IMR-90 (cell line): ENCODE measurements at regions not wholly inside any gene's neighbourhood (a gene's known extent, or its start where the extent isn't known, plus 50 kb on each side); places are given as distances from the start of the nearest gene placed in this dataset.
A peak's percentile ranks its signal among the peaks of the same experiment; 100 is the strongest.

Experiments used
- ATAC-seq: fragments of 200-7000 bp; cut with Tn5 transposase; 2 replicates; pipeline ENCODE4 v1.9.1; 2020; ENCODE audit warnings: low read depth, mild to moderate bottlenecking, moderate library complexity
- BruUV-seq: library from RNA; stranded (reverse); fragments of 400-500 nt; replicated peaks from 2 replicates; lab custom pipeline; 2021; lab: Mats Ljungman, UMichigan
- CTCF ChIA-PET: fragments of 300-600 bp; formaldehyde crosslinking; extraction: SDS; loops from one replicate; lab custom pipeline; 2021; ENCODE audit warnings: antibody characterized with exemption; lab: Yijun Ruan, JAX
- POLR2A ChIA-PET: fragments of 300-600 bp; sonication (Branson Sonifier 250); formaldehyde crosslinking; loops from one replicate; lab custom pipeline; 2022; ENCODE audit warnings: antibody characterized with exemption; ENCODE audit not compliant: unreplicated experiment; lab: Charles Lee
- DNase-seq: peaks from one replicate; pipeline ENCODE4 v3.0.0; 2013
- H2AFZ ChIP-seq: replicated peaks from 2 replicates; pipeline ENCODE3; 2013; ENCODE audit warnings: low read length, mild to moderate bottlenecking; ENCODE audit not compliant: poor library complexity
- H2AK5ac ChIP-seq: 2 replicates; pipeline ENCODE4 v1.6.1; 2013; ENCODE audit warnings: low read depth, low read length, inconsistent platforms
- H2AK9ac ChIP-seq: replicated peaks from 2 replicates; pipeline ENCODE3; 2013; ENCODE audit warnings: mild to moderate bottlenecking, low read depth, low read length, moderate library complexity; ENCODE audit not compliant: poor library complexity
- H2BK120ac ChIP-seq: 2 replicates; pipeline ENCODE4 v1.6.1; 2013; ENCODE audit warnings: low read depth, low read length, inconsistent platforms
- H2BK15ac ChIP-seq: 3 replicates; pipeline ENCODE4 v1.6.1; 2013; ENCODE audit warnings: low read depth, low read length, inconsistent platforms
- H2BK20ac ChIP-seq: 2 replicates; pipeline ENCODE4 v1.6.1; 2013; ENCODE audit warnings: low read depth, mild to moderate bottlenecking, inconsistent platforms, low read length, moderate library complexity
- H2BK5ac ChIP-seq: 2 replicates; pipeline ENCODE4 v1.6.1; 2013; ENCODE audit warnings: mild to moderate bottlenecking, low read depth, low read length, inconsistent platforms; ENCODE audit not compliant: poor library complexity, severe bottlenecking
- H3K14ac ChIP-seq: replicated peaks from 2 replicates; pipeline ENCODE4 v1.6.1; 2013; ENCODE audit warnings: low read depth, low read length, inconsistent platforms
- H3K18ac ChIP-seq: 2 replicates; pipeline ENCODE4 v1.6.1; 2013; ENCODE audit warnings: low read depth, low read length, control low read depth
- H3K23ac ChIP-seq: 2 replicates; pipeline ENCODE4 v1.6.1; 2013; ENCODE audit warnings: low read depth, low read length, inconsistent platforms
- H3K27ac ChIP-seq: 2 replicates; pipeline ENCODE4 v1.5.1; 2013; ENCODE audit warnings: mild to moderate bottlenecking, control low read depth, low read length; ENCODE audit not compliant: insufficient read depth
- H3K27me3 ChIP-seq: 2 replicates; pipeline ENCODE4 v1.6.1; 2013; ENCODE audit warnings: low read length; ENCODE audit not compliant: control insufficient read depth, insufficient read depth
- H3K36me3 ChIP-seq: 2 replicates; pipeline ENCODE4 v1.6.1; 2013; ENCODE audit warnings: low read length, mixed read lengths; ENCODE audit not compliant: control insufficient read depth, insufficient read depth
- H3K4ac ChIP-seq: 2 replicates; pipeline ENCODE4 v1.6.1; 2013; ENCODE audit warnings: low read depth, low read length, inconsistent platforms
- H3K4me1 ChIP-seq: 2 replicates; pipeline ENCODE4 v1.6.1; 2013; ENCODE audit warnings: low read length, mixed read lengths; ENCODE audit not compliant: control insufficient read depth, insufficient read depth
- H3K4me2 ChIP-seq: 2 replicates; pipeline ENCODE4 v1.6.1; 2013; ENCODE audit warnings: low read depth, mild to moderate bottlenecking, control low read depth, low read length, moderate library complexity
- H3K4me3 ChIP-seq: 2 replicates; pipeline ENCODE4 v1.5.1; 2013; ENCODE audit warnings: low read depth, mild to moderate bottlenecking, control low read depth, low read length, moderate library complexity; ENCODE audit not compliant: insufficient read depth
- H3K56ac ChIP-seq: 2 replicates; pipeline ENCODE4 v1.6.1; 2013; ENCODE audit warnings: low read length, inconsistent platforms; ENCODE audit not compliant: insufficient read depth; ENCODE audit errors: extremely low read depth
- H3K79me1 ChIP-seq, 2 experiments: 2 replicates each; pipeline ENCODE4 v1.6.1; 2013; ENCODE audit warnings: low read length in 2 of 2, inconsistent platforms in 1 of 2, low read depth in 1 of 2
- H3K9ac ChIP-seq: 2 replicates; pipeline ENCODE4 v1.6.1; 2013; ENCODE audit warnings: low read depth, low read length, control low read depth
- H3K9me1 ChIP-seq: 2 replicates; pipeline ENCODE4 v1.6.1; 2013; ENCODE audit warnings: low read length, inconsistent platforms; ENCODE audit not compliant: insufficient read depth
- H3K9me3 ChIP-seq: 2 replicates; pipeline ENCODE4 v1.6.1; 2013; ENCODE audit warnings: low read length; ENCODE audit not compliant: control insufficient read depth, insufficient read depth
- H4K20me1 ChIP-seq: 2 replicates; pipeline ENCODE4 v1.6.1; 2013; ENCODE audit warnings: low read length, inconsistent platforms; ENCODE audit not compliant: insufficient read depth
- H4K5ac ChIP-seq: 2 replicates; pipeline ENCODE4 v1.6.1; 2013; ENCODE audit warnings: mild to moderate bottlenecking, low read depth, low read length, control low read depth
- H4K8ac ChIP-seq, 2 experiments: 2 replicates each; pipeline ENCODE4 v1.6.1; 2013; ENCODE audit warnings: low read depth in 2 of 2, low read length in 2 of 2, control low read depth in 1 of 2, inconsistent platforms in 1 of 2
- H4K91ac ChIP-seq: 2 replicates; pipeline ENCODE4 v1.6.1; 2013; ENCODE audit warnings: low read depth, low read length, inconsistent platforms; ENCODE audit not compliant: insufficient read depth
- MAZ ChIP-seq: IDR thresholded peaks from 2 replicates; pipeline ENCODE4 v1.6.1; 2012; ENCODE audit warnings: low read depth, mild to moderate bottlenecking, low read length, improper control_type of control experiment, moderate library complexity, borderline replicate concordance
- WGBS, 2 experiments: methylation state at CpG; one replicate each; pipeline versions ENCODE4 v1.1.5 to v1.1.7; 2013; ENCODE audit warnings: missing lambda C conversion rate in 2 of 2; ENCODE audit not compliant: insufficient read length in 1 of 2; ENCODE audit errors: extremely low coverage in 2 of 2; 5-methylcytosine and 5-hydroxymethylcytosine counted together
- dilution Hi-C: fragments of 300-500 bp; cut with HindIII; formaldehyde crosslinking; loops from one replicate; pipeline ENCODE4 v1.14.3; 2018; ENCODE audit warnings: low sequenced_read_pairs; ENCODE audit not compliant: unreplicated experiment
- in situ Hi-C: fragments of 300-500 bp; cut with MboI; formaldehyde crosslinking; loops from 3 replicates; pipeline ENCODE4 v1.14.3; 2019; ENCODE audit warnings: low sequenced_read_pairs, inconsistent platforms, mixed read lengths
- intact Hi-C: fragments of 100-400 bp; cut with micrococcal nuclease; formaldehyde crosslinking; loops from 2 replicates; pipeline ENCODE4 v1.10.0; 2022
- TF ChIP-seq, protein P1 (sequence below): fragments of 150-350 bp; IDR thresholded peaks from 2 replicates; pipeline ENCODE4 v1.6.1; 2016; ENCODE audit warnings: low read depth, mild to moderate bottlenecking, low read length, moderate library complexity, borderline replicate concordance

- H3K56ac ChIP-seq = peak overlapping the region; percentile 37; the same call in 1 of the 2 replicates
- no peak overlapping the region for H2AK9ac ChIP-seq
- ChIA-PET POLR2A (interaction anchor here (0.6 kb wide), 1 partner anchor 163 kb away, joined by 3 read pairs; no protein-coding TSS in a partner anchor), CTCF (interaction anchor here (0.6 kb wide), 1 partner anchor 407 kb away, joined by 3 read pairs; no protein-coding TSS in a partner anchor)
- peak overlapping the region; percentile 49 for H4K91ac ChIP-seq
- peak overlapping the region; percentile 84 for H3K4ac ChIP-seq
- peak overlapping the region; percentile 89 for H4K5ac ChIP-seq
- peak overlapping the region; percentile 92 for H3K18ac ChIP-seq
- no TSS peak for BruUV-seq
- peak overlapping the region; percentile 52 for H2AFZ ChIP-seq
- H3K27ac ChIP-seq = peak overlapping the region; percentile 41; the same call in 1 of the 2 replicates
- peak overlapping the region; percentile 50 for H3K4me2 ChIP-seq
- peaks cover 3% of the 10 kb centered on the region; the same call in 1 of the 2 replicates for H3K9me3 ChIP-seq
- no peak overlapping the region for H3K4me3 ChIP-seq
- H3K9ac ChIP-seq = no peak overlapping the region
- no peaks in the 10 kb centered on the region for H4K20me1 ChIP-seq
- H3K36me3 ChIP-seq = no peaks in the 10 kb centered on the region
- in situ Hi-C loops = no loop called here
- peak overlapping the region; percentile 70; the same call in 1 of the 2 replicates for H2BK20ac ChIP-seq
- intact Hi-C loops = loop anchor here (1.0 kb wide), 1 partner anchor 165 kb away; the partner anchor contains the start of gene RAI14
- DNase-seq = peak; percentile 44
- H2AK5ac ChIP-seq = peak overlapping the region; percentile 84; the same call in 1 of the 2 replicates
- peak overlapping the region; percentile 81 for H2BK5ac ChIP-seq
- H3K23ac ChIP-seq = peak overlapping the region; percentile 77
- ATAC-seq = peak; percentile 40
- dilution Hi-C loops = no loop called here
- H4K8ac ChIP-seq = peak overlapping the region; percentile 38 to 88
- peak overlapping the region; percentile 92; the same call in 1 of the 2 replicates for H2BK120ac ChIP-seq
- peak overlapping the region; percentile 35; the same call in 1 of the 3 replicates for H2BK15ac ChIP-seq
- H3K9me1 ChIP-seq = peaks cover 20% of the 10 kb centered on the region
- peak overlapping the region; percentile 89 for H3K14ac ChIP-seq
- H3K79me1 ChIP-seq = peaks cover 3 to 31% of the 10 kb centered on the region in 2 experiments; a peak in 2 of 4 replicates
- TF ChIP-seq, protein P1, sequence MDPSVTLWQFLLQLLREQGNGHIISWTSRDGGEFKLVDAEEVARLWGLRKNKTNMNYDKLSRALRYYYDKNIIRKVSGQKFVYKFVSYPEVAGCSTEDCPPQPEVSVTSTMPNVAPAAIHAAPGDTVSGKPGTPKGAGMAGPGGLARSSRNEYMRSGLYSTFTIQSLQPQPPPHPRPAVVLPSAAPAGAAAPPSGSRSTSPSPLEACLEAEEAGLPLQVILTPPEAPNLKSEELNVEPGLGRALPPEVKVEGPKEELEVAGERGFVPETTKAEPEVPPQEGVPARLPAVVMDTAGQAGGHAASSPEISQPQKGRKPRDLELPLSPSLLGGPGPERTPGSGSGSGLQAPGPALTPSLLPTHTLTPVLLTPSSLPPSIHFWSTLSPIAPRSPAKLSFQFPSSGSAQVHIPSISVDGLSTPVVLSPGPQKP = no peak
- no peak for TF ChIP-seq MAZ
- peaks cover 28% of the 10 kb centered on the region for H3K4me1 ChIP-seq
- WGBS, 2 experiments = 30% methylated on average over 5 of the region's 6 CpGs; no CpG with 5 or more reads in 1 of the 2 experiments
- no peaks in the 10 kb centered on the region for H3K27me3 ChIP-seq
Observed at GRCh38 chr5:34491251-34491620, 164.9 kb upstream of the RAI14 start.
